GM12878 (cell line): ENCODE measurements at regions not wholly inside any gene's neighbourhood (a gene's known extent, or its start where the extent isn't known, plus 50 kb on each side); places are given as distances from the start of the nearest gene placed in this dataset.

Experiments
- BHLHE40 ChIP-seq, 2 experiments: fragments of 450-650 bp in 1 of 2; IDR thresholded peaks; 2 replicates each; pipeline ENCODE4 v1.6.1; 2011 to 2017; ENCODE audit warnings: low read depth in 2 of 2, borderline replicate concordance in 1 of 2, improper control_type of control experiment in 1 of 2, low read length in 1 of 2, mild to moderate bottlenecking in 1 of 2
- MYC ChIP-seq: IDR thresholded peaks from 2 replicates; pipeline ENCODE4 v1.6.1; 2011; ENCODE audit warnings: mild to moderate bottlenecking, low read length, moderate library complexity, inconsistent platforms; ENCODE audit not compliant: insufficient read depth, insufficient replicate concordance, insufficient read length, severe bottlenecking
- NBN ChIP-seq: fragments of 450-650 bp; IDR thresholded peaks from 2 replicates; pipeline ENCODE4 v1.6.1; 2016
- PAX8 ChIP-seq: fragments of 450-650 bp; IDR thresholded peaks from 2 replicates; pipeline ENCODE4 v1.6.1; 2017; ENCODE audit warnings: mild to moderate bottlenecking, moderate library complexity
- PRDM15 ChIP-seq: fragments of 450-650 bp; formaldehyde crosslinking; IDR thresholded peaks from 2 replicates; pipeline ENCODE4 v1.4.0; 2020; ENCODE audit warnings: mild to moderate bottlenecking, moderate library complexity
- TCF12 ChIP-seq: IDR thresholded peaks from 2 replicates; pipeline ENCODE4 v1.6.1; 2011; ENCODE audit warnings: low read depth, mild to moderate bottlenecking, low read length
- TF ChIP-seq, protein P1 (sequence below): IDR thresholded peaks from 2 replicates; pipeline ENCODE4 v1.6.1; 2012; ENCODE audit warnings: improper control_type of control experiment, low read depth, low read length; ENCODE audit not compliant: insufficient replicate concordance
- TF ChIP-seq, protein P2 (sequence below): fragments of 450-650 bp; IDR thresholded peaks from 2 replicates; pipeline ENCODE4 v1.6.1; 2014; ENCODE audit warnings: mild to moderate bottlenecking
- TF ChIP-seq, protein P3 (sequence below): fragments of 450-650 bp; IDR thresholded peaks from 2 replicates; pipeline ENCODE4 v1.6.1; 2018; ENCODE audit warnings: mild to moderate bottlenecking, low read depth, moderate library complexity; ENCODE audit not compliant: partially characterized antibody
- TF ChIP-seq, protein P4 (sequence below): fragments of 450-650 bp; IDR thresholded peaks from 2 replicates; pipeline ENCODE4 v1.6.1; 2016; ENCODE audit warnings: mild to moderate bottlenecking, moderate library complexity, borderline replicate concordance

DNA sequence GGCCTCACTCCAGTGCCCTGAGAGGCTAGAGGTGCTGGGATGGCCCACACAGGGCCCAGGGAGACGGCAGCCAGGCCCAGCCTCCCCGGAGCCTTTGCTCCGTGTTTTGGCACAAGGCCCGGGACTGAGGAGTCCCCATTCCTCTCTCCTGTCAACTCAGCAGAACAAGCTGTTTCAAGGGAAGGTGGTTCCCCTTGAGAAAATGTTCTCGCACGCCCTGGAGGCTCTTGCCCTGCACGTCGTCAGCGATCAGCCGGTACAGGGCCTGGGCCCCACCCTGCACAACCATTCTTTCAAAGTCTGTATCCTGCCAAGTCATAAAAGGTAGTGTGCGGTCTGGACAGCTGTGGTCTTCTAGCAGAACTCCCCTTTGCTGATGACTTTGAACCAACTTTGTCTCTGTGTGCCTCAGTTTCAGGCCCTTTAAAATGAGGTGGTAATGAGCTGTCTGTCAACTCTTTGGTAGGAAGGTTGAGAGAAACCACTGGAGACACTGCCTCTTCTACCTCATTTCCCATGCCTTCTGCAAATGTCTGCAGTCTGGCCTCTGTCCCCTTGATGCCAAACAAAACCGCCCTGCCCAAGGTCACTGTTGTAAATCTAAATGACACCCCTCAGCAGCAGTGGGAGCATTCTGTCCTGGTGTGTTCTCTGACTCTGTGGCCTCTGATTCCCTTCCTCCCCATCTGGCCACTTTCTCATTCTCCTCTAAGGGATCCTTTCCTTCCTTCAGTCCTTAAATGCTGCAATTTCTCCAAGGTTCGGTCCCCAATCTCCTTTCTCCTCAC lies 138.6 kb upstream of the JUN start (continued):
- TF ChIP-seq, protein P1, sequence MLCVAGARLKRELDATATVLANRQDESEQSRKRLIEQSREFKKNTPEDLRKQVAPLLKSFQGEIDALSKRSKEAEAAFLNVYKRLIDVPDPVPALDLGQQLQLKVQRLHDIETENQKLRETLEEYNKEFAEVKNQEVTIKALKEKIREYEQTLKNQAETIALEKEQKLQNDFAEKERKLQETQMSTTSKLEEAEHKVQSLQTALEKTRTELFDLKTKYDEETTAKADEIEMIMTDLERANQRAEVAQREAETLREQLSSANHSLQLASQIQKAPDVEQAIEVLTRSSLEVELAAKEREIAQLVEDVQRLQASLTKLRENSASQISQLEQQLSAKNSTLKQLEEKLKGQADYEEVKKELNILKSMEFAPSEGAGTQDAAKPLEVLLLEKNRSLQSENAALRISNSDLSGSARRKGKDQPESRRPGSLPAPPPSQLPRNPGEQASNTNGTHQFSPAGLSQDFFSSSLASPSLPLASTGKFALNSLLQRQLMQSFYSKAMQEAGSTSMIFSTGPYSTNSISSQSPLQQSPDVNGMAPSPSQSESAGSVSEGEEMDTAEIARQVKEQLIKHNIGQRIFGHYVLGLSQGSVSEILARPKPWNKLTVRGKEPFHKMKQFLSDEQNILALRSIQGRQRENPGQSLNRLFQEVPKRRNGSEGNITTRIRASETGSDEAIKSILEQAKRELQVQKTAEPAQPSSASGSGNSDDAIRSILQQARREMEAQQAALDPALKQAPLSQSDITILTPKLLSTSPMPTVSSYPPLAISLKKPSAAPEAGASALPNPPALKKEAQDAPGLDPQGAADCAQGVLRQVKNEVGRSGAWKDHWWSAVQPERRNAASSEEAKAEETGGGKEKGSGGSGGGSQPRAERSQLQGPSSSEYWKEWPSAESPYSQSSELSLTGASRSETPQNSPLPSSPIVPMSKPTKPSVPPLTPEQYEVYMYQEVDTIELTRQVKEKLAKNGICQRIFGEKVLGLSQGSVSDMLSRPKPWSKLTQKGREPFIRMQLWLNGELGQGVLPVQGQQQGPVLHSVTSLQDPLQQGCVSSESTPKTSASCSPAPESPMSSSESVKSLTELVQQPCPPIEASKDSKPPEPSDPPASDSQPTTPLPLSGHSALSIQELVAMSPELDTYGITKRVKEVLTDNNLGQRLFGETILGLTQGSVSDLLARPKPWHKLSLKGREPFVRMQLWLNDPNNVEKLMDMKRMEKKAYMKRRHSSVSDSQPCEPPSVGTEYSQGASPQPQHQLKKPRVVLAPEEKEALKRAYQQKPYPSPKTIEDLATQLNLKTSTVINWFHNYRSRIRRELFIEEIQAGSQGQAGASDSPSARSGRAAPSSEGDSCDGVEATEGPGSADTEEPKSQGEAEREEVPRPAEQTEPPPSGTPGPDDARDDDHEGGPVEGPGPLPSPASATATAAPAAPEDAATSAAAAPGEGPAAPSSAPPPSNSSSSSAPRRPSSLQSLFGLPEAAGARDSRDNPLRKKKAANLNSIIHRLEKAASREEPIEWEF, result no peak
- TF ChIP-seq, protein P2, sequence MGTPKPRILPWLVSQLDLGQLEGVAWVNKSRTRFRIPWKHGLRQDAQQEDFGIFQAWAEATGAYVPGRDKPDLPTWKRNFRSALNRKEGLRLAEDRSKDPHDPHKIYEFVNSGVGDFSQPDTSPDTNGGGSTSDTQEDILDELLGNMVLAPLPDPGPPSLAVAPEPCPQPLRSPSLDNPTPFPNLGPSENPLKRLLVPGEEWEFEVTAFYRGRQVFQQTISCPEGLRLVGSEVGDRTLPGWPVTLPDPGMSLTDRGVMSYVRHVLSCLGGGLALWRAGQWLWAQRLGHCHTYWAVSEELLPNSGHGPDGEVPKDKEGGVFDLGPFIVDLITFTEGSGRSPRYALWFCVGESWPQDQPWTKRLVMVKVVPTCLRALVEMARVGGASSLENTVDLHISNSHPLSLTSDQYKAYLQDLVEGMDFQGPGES, result no peak
- TF ChIP-seq MYC (no peak), BHLHE40 (IDR thresholded peaks at IDR 0.05; ENCODE audit: borderline replicate concordance in 1 of 2, low read depth in 2 of 2, low read length in 1 of 2) (0 out of 4 replicates have a peak, but pooled peaks of 1 of the 2 experiments have one; percentile 6), PAX8 (no peak), NBN (0 out of 2 replicates have a peak, but pooled peaks have one; percentile 25), TCF12 (0 out of 2 replicates have a peak, but pooled peaks have one; percentile 18), PRDM15 (CRISPR knock-in tag) (no peak)
- TF ChIP-seq, protein P3, sequence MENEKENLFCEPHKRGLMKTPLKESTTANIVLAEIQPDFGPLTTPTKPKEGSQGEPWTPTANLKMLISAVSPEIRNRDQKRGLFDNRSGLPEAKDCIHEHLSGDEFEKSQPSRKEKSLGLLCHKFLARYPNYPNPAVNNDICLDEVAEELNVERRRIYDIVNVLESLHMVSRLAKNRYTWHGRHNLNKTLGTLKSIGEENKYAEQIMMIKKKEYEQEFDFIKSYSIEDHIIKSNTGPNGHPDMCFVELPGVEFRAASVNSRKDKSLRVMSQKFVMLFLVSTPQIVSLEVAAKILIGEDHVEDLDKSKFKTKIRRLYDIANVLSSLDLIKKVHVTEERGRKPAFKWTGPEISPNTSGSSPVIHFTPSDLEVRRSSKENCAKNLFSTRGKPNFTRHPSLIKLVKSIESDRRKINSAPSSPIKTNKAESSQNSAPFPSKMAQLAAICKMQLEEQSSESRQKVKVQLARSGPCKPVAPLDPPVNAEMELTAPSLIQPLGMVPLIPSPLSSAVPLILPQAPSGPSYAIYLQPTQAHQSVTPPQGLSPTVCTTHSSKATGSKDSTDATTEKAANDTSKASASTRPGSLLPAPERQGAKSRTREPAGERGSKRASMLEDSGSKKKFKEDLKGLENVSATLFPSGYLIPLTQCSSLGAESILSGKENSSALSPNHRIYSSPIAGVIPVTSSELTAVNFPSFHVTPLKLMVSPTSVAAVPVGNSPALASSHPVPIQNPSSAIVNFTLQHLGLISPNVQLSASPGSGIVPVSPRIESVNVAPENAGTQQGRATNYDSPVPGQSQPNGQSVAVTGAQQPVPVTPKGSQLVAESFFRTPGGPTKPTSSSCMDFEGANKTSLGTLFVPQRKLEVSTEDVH, result no peak
- TF ChIP-seq, protein P4, sequence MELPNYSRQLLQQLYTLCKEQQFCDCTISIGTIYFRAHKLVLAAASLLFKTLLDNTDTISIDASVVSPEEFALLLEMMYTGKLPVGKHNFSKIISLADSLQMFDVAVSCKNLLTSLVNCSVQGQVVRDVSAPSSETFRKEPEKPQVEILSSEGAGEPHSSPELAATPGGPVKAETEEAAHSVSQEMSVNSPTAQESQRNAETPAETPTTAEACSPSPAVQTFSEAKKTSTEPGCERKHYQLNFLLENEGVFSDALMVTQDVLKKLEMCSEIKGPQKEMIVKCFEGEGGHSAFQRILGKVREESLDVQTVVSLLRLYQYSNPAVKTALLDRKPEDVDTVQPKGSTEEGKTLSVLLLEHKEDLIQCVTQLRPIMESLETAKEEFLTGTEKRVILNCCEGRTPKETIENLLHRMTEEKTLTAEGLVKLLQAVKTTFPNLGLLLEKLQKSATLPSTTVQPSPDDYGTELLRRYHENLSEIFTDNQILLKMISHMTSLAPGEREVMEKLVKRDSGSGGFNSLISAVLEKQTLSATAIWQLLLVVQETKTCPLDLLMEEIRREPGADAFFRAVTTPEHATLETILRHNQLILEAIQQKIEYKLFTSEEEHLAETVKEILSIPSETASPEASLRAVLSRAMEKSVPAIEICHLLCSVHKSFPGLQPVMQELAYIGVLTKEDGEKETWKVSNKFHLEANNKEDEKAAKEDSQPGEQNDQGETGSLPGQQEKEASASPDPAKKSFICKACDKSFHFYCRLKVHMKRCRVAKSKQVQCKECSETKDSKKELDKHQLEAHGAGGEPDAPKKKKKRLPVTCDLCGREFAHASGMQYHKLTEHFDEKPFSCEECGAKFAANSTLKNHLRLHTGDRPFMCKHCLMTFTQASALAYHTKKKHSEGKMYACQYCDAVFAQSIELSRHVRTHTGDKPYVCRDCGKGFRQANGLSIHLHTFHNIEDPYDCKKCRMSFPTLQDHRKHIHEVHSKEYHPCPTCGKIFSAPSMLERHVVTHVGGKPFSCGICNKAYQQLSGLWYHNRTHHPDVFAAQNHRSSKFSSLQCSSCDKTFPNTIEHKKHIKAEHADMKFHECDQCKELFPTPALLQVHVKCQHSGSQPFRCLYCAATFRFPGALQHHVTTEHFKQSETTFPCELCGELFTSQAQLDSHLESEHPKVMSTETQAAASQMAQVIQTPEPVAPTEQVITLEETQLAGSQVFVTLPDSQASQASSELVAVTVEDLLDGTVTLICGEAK, result no peak
